Esophagus muscularis mucosa (tissue), 3 donors: ENCODE measurements at regions not wholly inside any gene's neighbourhood (a gene's known extent, or its start where the extent isn't known, plus 50 kb on each side); places are given as distances from the start of the nearest gene placed in this dataset.

ENCODE experiments used
- POLR2A ChIP-seq: fragments of 450-650 bp; IDR thresholded peaks from one replicate; pipeline ENCODE4 v1.6.1; 2017; ENCODE audit warnings: antibody characterized with exemption, moderate library complexity, mild to moderate bottlenecking, low read depth
- TF ChIP-seq, protein P1 (sequence below), 3 experiments: fragments of 200-600 bp in 2 of 3; fragments of 450-650 bp in 1 of 3; sonication (generic) in 2 of 3; IDR thresholded peaks; one replicate each; pipeline ENCODE4 v1.5.1; 2017 to 2019; ENCODE audit warnings: antibody characterized with exemption in 3 of 3, mild to moderate bottlenecking in 2 of 3, moderate library complexity in 1 of 3

DNA sequence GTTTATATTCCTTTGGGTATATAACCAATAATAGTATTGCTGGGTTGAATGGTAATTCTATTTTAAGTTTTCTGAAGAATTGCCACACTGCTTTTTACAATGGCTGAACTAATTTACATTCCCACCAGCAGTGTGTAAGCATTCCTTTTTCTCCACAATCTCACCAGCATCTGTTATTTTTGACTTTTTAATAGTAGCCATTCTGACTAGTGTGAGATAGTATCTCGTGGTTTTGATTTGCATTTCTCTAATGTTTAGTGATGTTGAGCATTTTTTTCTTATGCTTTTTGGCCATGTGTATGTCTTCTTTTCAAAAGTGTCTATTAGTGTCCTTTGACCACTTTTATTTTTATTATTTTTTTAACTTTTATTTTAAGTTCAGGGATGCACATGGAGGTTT is 275.3 kb downstream of the METTL15 start:
- TF ChIP-seq, protein P1, sequence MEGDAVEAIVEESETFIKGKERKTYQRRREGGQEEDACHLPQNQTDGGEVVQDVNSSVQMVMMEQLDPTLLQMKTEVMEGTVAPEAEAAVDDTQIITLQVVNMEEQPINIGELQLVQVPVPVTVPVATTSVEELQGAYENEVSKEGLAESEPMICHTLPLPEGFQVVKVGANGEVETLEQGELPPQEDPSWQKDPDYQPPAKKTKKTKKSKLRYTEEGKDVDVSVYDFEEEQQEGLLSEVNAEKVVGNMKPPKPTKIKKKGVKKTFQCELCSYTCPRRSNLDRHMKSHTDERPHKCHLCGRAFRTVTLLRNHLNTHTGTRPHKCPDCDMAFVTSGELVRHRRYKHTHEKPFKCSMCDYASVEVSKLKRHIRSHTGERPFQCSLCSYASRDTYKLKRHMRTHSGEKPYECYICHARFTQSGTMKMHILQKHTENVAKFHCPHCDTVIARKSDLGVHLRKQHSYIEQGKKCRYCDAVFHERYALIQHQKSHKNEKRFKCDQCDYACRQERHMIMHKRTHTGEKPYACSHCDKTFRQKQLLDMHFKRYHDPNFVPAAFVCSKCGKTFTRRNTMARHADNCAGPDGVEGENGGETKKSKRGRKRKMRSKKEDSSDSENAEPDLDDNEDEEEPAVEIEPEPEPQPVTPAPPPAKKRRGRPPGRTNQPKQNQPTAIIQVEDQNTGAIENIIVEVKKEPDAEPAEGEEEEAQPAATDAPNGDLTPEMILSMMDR (IDR thresholded peaks at IDR 0.05): no peak
- no peak for TF ChIP-seq POLR2A
